ENCODE measurements at regions not wholly inside any gene's neighbourhood (a gene's known extent, or its start where the extent isn't known, plus 50 kb on each side); places are given as distances from the start of the nearest gene placed in this dataset.

GRCh38 chr3:72258361-72259141 lies 473.6 kb upstream of the PROK2 start:
- no peak overlapping the region for H3K9ac ChIP-seq (ENCODE audit: insufficient read depth in 1 of 2, low read length in 2 of 2)
- WGBS, 2 donors = 35 to 36% methylated on average over 17 of the region's 17 CpGs
- H3K4me3 ChIP-seq = no peak overlapping the region
- ATAC-seq (ENCODE audit: insufficient read depth, low FRiP score) (no peak), DNase-seq (peak; percentile 43 to 65 (median 62))
- peaks cover 0 to 3% (median 0%) of the 10 kb centered on the region in 4 donors for H3K9me3 ChIP-seq (ENCODE audit: control insufficient read depth in 4 of 4, insufficient read depth in 3 of 4, low read length in 3 of 4)
- no peaks in the 10 kb centered on the region for H3K36me3 ChIP-seq (ENCODE audit: control insufficient read depth in 4 of 4, insufficient read depth in 4 of 4, low read length in 4 of 4)
- TF ChIP-seq CTCF (IDR thresholded peaks at IDR 0.05; ENCODE audit: control extremely low read depth, extremely low read depth) = no peak
- peaks cover 6 to 65% (median 29%) of the 10 kb centered on the region in 5 donors for H3K4me1 ChIP-seq (ENCODE audit: control insufficient read depth in 5 of 5, insufficient read depth in 5 of 5, low read length in 5 of 5)
- H3K27ac ChIP-seq (ENCODE audit: low read depth in 1 of 2, low read length in 1 of 2) = peak overlapping the region in 1 of 2 donors; percentile 47
- H3K27me3 ChIP-seq (ENCODE audit: control insufficient read depth in 3 of 3, insufficient read depth in 3 of 3, low read length in 2 of 3) = no peaks in the 10 kb centered on the region

GRCh38 chr3:72257738-72258137 lies 472.8 kb upstream of the PROK2 start:
- no peak for DNase-seq
- Histone ChIP-seq H3K4me3 (no peak overlapping the region), H3K9me3 (ENCODE audit: control insufficient read depth in 4 of 4, insufficient read depth in 3 of 4, low read length in 3 of 4) (peaks cover 0 to 3% (median 0%) of the 10 kb centered on the region in 4 donors), H3K27ac (ENCODE audit: low read depth in 1 of 2, low read length in 1 of 2) (no peak overlapping the region), H3K36me3 (ENCODE audit: control insufficient read depth in 4 of 4, insufficient read depth in 4 of 4, low read length in 4 of 4) (no peaks in the 10 kb centered on the region), H3K9ac (ENCODE audit: insufficient read depth in 1 of 2, low read length in 2 of 2) (no peak overlapping the region), H3K4me1 (ENCODE audit: control insufficient read depth in 5 of 5, insufficient read depth in 5 of 5, low read length in 5 of 5) (peaks cover 6 to 57% (median 26%) of the 10 kb centered on the region in 5 donors), H3K27me3 (ENCODE audit: control insufficient read depth in 3 of 3, insufficient read depth in 3 of 3, low read length in 2 of 3) (no peaks in the 10 kb centered on the region)
- no peak for ATAC-seq (ENCODE audit: insufficient read depth, low FRiP score)
- no peak for TF ChIP-seq CTCF (IDR thresholded peaks at IDR 0.05; ENCODE audit: control extremely low read depth, extremely low read depth)
- WGBS, 2 donors = 93 to 98% methylated on average over 2 of the region's 2 CpGs

DNA sequence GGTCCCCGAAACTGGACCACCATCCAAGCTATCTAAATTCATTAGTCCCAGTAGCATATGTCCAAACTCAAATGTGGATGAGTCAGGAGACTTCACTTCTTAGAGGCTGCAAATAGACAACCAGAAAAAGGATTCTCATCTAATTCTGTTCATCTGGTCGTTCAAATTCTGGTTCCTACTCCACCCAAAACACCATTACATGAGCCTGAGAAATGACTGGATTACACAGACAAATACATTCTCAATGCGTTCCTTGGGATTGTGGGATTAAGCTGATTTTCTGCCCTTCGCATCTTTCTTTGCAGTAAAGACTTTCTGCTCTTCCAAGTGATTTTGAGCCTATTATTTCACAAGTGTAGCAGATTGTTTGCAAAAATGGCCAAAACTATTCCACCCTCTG lies 472.3 kb upstream of the PROK2 start:
- no peak overlapping the region for H3K27ac ChIP-seq (ENCODE audit: low read depth in 1 of 2, low read length in 1 of 2)
- H3K4me3 ChIP-seq = no peak overlapping the region
- H3K27me3 ChIP-seq (ENCODE audit: control insufficient read depth in 3 of 3, insufficient read depth in 3 of 3, low read length in 2 of 3) = no peaks in the 10 kb centered on the region
- peaks cover 0 to 3% (median 0%) of the 10 kb centered on the region in 4 donors for H3K9me3 ChIP-seq (ENCODE audit: control insufficient read depth in 4 of 4, insufficient read depth in 3 of 4, low read length in 3 of 4)
- H3K36me3 ChIP-seq (ENCODE audit: control insufficient read depth in 4 of 4, insufficient read depth in 4 of 4, low read length in 4 of 4) = no peaks in the 10 kb centered on the region
- TF ChIP-seq CTCF (IDR thresholded peaks at IDR 0.05; ENCODE audit: control extremely low read depth, extremely low read depth) = no peak
- DNase-seq (no peak), ATAC-seq (ENCODE audit: insufficient read depth, low FRiP score) (no peak)
- peaks cover 6 to 51% (median 20%) of the 10 kb centered on the region in 5 donors for H3K4me1 ChIP-seq (ENCODE audit: control insufficient read depth in 5 of 5, insufficient read depth in 5 of 5, low read length in 5 of 5)
- H3K9ac ChIP-seq (ENCODE audit: insufficient read depth in 1 of 2, low read length in 2 of 2) = no peak overlapping the region
- 90 to 93% methylated on average over 4 of the region's 4 CpGs for WGBS, 2 donors
